Stomach (tissue), 4 donors: ENCODE measurements at regions not wholly inside any gene's neighbourhood (a gene's known extent, or its start where the extent isn't known, plus 50 kb on each side); places are given as distances from the start of the nearest gene placed in this dataset.

Experiments used
- EP300 ChIP-seq: sonication (generic); formaldehyde crosslinking; IDR thresholded peaks from one replicate; pipeline ENCODE4 v1.6.1; 2017; ENCODE audit warnings: antibody characterized with exemption
- POLR2A ChIP-seq, 4 donors: fragments of 450-650 bp; IDR thresholded peaks; one replicate each; pipeline ENCODE4 v1.6.1; 2016; ENCODE audit warnings: antibody characterized with exemption in 4 of 4, control low read depth in 2 of 4, mild to moderate bottlenecking in 1 of 4, moderate library complexity in 1 of 4
- POLR2AphosphoS5 ChIP-seq, 3 donors: sonication (generic); formaldehyde crosslinking; IDR thresholded peaks; one replicate each; pipeline ENCODE4 v1.6.1; 2016; ENCODE audit warnings: antibody characterized with exemption in 3 of 3
- TF ChIP-seq, protein P1 (sequence below), 7 experiments: fragments of 450-650 bp in 4 of 7; fragments of 200-600 bp in 3 of 7; sonication (generic) in 3 of 7; IDR thresholded peaks; one replicate each; pipeline ENCODE4 v1.5.1; 2016 to 2019; ENCODE audit warnings: antibody characterized with exemption in 7 of 7, control low read depth in 2 of 7, mild to moderate bottlenecking in 1 of 7

GRCh38 chr18:53944721-53945120 is 279.7 kb downstream of the MBD2 start:
- TF ChIP-seq, protein P1, sequence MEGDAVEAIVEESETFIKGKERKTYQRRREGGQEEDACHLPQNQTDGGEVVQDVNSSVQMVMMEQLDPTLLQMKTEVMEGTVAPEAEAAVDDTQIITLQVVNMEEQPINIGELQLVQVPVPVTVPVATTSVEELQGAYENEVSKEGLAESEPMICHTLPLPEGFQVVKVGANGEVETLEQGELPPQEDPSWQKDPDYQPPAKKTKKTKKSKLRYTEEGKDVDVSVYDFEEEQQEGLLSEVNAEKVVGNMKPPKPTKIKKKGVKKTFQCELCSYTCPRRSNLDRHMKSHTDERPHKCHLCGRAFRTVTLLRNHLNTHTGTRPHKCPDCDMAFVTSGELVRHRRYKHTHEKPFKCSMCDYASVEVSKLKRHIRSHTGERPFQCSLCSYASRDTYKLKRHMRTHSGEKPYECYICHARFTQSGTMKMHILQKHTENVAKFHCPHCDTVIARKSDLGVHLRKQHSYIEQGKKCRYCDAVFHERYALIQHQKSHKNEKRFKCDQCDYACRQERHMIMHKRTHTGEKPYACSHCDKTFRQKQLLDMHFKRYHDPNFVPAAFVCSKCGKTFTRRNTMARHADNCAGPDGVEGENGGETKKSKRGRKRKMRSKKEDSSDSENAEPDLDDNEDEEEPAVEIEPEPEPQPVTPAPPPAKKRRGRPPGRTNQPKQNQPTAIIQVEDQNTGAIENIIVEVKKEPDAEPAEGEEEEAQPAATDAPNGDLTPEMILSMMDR (IDR thresholded peaks at IDR 0.05) = no peak
- TF ChIP-seq POLR2A (IDR thresholded peaks at IDR 0.05) = no peak
- TF ChIP-seq EP300 = no peak
- no peak for TF ChIP-seq POLR2AphosphoS5 (IDR thresholded peaks at IDR 0.05)
